Bronchial epithelial cell (primary cell): ENCODE measurements at regions not wholly inside any gene's neighbourhood (a gene's known extent, or its start where the extent isn't known, plus 50 kb on each side); places are given as distances from the start of the nearest gene placed in this dataset.
A peak's percentile ranks its signal among the peaks of the same experiment; 100 is the strongest.

Experiments
- DNase-seq: peaks from one replicate; pipeline ENCODE4 v3.0.0-alpha.2; 2010; ENCODE audit warnings: low read depth
- FAIRE-seq: peaks from 2 replicates; lab custom pipeline; 2011; peaks lifted over from hg19 to GRCh38; lab: Jason Lieb, UNC
- H3K27me3 ChIP-seq: 2 replicates; pipeline ENCODE4 v1.5.1; 2011; ENCODE audit warnings: low read length; ENCODE audit not compliant: control insufficient read depth, insufficient read depth
- H3K36me3 ChIP-seq: 2 replicates; pipeline ENCODE4 v1.5.1; 2011; ENCODE audit warnings: low read length; ENCODE audit not compliant: control insufficient read depth, insufficient read depth
- H3K4me3 ChIP-seq: 2 replicates; pipeline ENCODE4 v1.5.1; 2011; ENCODE audit warnings: mild to moderate bottlenecking, low read depth, low read length, control low read depth
- TF ChIP-seq, protein P1 (sequence below): IDR thresholded peaks from 2 replicates; pipeline ENCODE4 v1.5.1; 2011; ENCODE audit warnings: mild to moderate bottlenecking, moderate library complexity, low read length, control low read depth, inconsistent platforms; ENCODE audit not compliant: insufficient read depth, severe bottlenecking

DNA sequence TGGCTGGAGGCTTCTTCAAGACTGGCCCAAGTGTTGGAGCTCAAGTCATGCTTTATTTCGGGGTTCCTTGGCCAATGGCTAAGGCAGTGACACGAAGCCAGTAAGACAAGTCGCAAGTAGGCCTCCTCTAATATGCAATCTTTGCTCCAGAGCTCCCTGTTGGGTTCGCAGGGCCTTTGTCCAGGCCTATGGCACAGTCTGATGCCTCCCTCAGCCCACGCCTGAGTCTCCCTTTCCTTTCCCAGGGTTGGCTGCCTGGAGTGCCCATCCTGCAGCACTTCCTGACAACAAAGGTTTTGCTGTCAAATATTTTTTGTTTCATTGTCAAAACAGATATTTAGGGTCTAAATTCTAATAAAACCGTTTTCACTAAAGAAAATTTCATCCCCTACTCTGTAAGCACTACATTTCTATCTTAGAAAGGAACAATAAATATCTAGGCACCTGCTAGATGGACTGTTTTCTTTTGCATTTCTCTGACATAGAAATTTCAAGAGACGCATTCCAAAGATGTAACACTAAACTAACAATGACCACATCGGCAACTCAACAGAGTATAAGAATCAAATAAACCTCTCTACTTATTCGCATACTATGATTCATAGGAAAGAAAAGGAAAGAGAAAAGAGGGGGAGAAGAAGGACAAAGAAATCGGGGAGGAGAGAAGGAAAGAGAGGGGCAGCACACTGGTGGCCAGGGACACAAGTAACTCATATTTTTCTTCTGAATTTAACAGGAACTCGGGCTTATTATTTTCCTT lies 393.1 kb upstream of the ATP11B start:
- FAIRE-seq (no peak), DNase-seq (peak; percentile 18)
- no peaks in the 10 kb centered on the region for H3K36me3 ChIP-seq
- TF ChIP-seq, protein P1, sequence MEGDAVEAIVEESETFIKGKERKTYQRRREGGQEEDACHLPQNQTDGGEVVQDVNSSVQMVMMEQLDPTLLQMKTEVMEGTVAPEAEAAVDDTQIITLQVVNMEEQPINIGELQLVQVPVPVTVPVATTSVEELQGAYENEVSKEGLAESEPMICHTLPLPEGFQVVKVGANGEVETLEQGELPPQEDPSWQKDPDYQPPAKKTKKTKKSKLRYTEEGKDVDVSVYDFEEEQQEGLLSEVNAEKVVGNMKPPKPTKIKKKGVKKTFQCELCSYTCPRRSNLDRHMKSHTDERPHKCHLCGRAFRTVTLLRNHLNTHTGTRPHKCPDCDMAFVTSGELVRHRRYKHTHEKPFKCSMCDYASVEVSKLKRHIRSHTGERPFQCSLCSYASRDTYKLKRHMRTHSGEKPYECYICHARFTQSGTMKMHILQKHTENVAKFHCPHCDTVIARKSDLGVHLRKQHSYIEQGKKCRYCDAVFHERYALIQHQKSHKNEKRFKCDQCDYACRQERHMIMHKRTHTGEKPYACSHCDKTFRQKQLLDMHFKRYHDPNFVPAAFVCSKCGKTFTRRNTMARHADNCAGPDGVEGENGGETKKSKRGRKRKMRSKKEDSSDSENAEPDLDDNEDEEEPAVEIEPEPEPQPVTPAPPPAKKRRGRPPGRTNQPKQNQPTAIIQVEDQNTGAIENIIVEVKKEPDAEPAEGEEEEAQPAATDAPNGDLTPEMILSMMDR = no peak
- no peak overlapping the region for H3K4me3 ChIP-seq
- no peaks in the 10 kb centered on the region for H3K27me3 ChIP-seq

DNA sequence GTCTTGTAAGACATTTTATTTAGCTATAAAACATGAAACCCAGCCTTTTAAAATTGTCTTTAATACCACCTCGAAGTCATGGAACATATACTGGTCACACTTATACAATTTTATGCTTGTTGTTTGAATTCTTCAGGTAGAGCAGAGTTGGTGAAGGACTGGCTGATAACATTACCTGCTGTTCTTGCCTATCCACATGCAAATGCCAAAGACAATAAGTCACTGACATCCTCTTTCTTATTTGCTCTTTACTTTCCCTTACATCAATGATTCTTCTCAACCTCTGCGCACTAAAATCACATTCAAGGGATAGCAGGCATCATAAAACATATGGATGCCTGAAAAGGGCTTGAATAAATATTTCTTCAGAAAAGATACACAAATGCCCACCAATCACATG lies 392.5 kb upstream of the ATP11B start:
- H3K36me3 ChIP-seq = no peaks in the 10 kb centered on the region
- TF ChIP-seq, protein P1 = no peak
- no peak for DNase-seq
- FAIRE-seq = no peak
- no peaks in the 10 kb centered on the region for H3K27me3 ChIP-seq
- H3K4me3 ChIP-seq = no peak overlapping the region

DNA sequence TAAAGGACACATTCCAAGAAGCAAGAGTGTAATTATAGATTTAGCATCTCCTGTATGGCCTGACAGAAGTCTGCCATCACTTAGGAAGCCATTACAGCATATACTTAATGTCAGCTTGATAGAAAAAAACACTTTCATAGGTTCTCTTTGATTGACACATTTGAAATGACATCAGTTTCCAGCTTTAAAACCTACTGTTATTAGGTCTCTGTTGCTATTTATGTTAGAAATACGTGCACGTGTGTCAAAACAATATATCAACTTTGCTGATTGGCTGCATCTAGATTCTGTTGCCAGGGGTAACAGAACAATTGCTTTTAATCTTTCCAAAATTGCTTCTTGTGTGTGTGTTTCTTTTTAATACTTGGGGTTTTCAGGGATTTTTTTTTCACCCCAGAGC lies 389.3 kb upstream of the ATP11B start:
- no peak for FAIRE-seq
- no peak for DNase-seq
- H3K4me3 ChIP-seq = no peak overlapping the region
- H3K36me3 ChIP-seq = no peaks in the 10 kb centered on the region
- TF ChIP-seq, protein P1 = no peak
- H3K27me3 ChIP-seq = no peaks in the 10 kb centered on the region

DNA sequence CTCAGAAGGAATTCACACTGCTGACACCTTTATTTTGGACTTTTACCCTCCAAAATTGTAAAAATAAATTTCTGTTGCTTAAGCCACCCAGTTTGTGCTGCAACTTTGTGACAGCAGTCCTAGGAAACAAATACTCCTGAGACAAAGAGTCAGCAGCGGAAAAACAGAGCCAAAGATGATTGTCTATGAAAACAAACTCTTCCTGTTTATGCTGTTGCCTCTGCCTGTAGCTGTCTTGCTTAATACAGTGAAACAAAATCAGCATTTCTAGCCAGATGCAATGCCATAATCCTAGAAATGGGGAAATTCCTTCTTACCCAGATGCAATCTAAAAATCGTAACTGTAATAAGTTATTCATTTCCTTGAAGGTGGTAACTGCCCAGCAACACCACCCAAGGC lies 387.5 kb upstream of the ATP11B start:
- H3K27me3 ChIP-seq = no peaks in the 10 kb centered on the region
- DNase-seq (peak; percentile 18), FAIRE-seq (no peak)
- TF ChIP-seq, protein P1 = no peak
- H3K4me3 ChIP-seq = no peak overlapping the region
- H3K36me3 ChIP-seq = no peaks in the 10 kb centered on the region

DNA sequence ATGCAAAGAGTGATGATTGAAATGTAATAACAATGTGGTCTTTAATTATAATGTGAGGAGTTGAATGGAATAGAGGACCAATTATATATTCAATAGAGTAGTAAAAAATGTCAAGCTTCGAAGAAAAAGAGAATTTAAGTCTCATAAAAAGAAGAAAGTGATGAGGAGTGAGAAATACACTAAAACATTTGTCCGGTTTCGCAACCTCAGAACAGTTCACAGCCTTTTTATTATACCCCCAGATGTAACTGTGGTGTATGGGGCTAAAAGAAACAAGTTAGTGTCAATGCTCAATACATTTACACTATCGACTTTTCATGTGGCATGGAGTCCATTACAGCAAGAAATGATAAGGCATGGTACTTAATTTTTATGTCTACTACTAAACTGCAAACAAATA lies 386.5 kb upstream of the ATP11B start:
- Histone ChIP-seq H3K36me3 (no peaks in the 10 kb centered on the region), H3K27me3 (no peaks in the 10 kb centered on the region), H3K4me3 (no peak overlapping the region)
- FAIRE-seq (no peak), DNase-seq (no peak)
- TF ChIP-seq, protein P1 = no peak

DNA sequence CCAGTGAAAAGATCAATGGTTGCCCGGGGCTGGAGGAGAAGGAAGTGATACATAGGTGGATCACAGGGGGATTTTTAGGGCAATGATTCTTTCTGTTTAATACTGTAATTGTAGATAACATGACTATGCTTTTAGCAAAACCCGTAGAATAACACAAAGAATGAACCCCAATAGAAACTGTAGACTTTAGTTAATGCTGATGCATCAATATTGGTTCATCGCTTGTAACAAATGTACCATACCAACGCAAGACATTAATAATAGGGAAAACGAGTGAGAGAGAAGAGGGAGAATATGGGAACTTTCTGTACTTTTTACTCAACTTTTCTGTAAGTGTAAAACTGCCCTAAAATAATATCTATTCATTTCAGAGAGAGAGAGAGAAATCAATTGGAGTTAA lies 383.3 kb upstream of the ATP11B start:
- FAIRE-seq (no peak), DNase-seq (no peak)
- no peak overlapping the region for H3K4me3 ChIP-seq
- H3K36me3 ChIP-seq = no peaks in the 10 kb centered on the region
- TF ChIP-seq, protein P1 = no peak
- no peaks in the 10 kb centered on the region for H3K27me3 ChIP-seq
